Thyroid gland (tissue), 4 donors: ENCODE measurements at regions not wholly inside any gene's neighbourhood (a gene's known extent, or its start where the extent isn't known, plus 50 kb on each side); places are given as distances from the start of the nearest gene placed in this dataset.

Experiments used
- DNase-seq, 2 donors: peaks; one replicate each; pipeline ENCODE4 v3.0.0-alpha.2; 2019
- H3K27ac ChIP-seq, 3 donors: fragments of 200-600 bp; sonication (generic); 1 replicate in 2 of 3; 2 replicates in 1 of 3; pipeline ENCODE4 v1.5.1; 2016 to 2019; ENCODE audit warnings: mild to moderate bottlenecking in 1 of 3, moderate library complexity in 1 of 3
- H3K27me3 ChIP-seq: fragments of 200-600 bp; sonication (generic); one replicate; pipeline ENCODE4 v1.5.1; 2019
- H3K36me3 ChIP-seq, 2 donors: fragments of 200-600 bp; sonication (generic); one replicate each; pipeline ENCODE4 v1.5.1; 2016 to 2019
- H3K4me1 ChIP-seq, 2 donors: fragments of 200-600 bp; sonication (generic); one replicate each; pipeline ENCODE4 v1.5.1; 2017 to 2019
- H3K4me3 ChIP-seq, 3 donors: fragments of 200-600 bp; sonication (generic); replicated peaks in 1 of 3; 1 replicate in 2 of 3; 2 replicates in 1 of 3; pipeline ENCODE4 v1.5.1; 2016; ENCODE audit warnings: mild to moderate bottlenecking in 1 of 3
- H3K9me3 ChIP-seq: fragments of 200-600 bp; sonication (generic); one replicate; pipeline ENCODE4 v1.5.1; 2017
- POLR2A ChIP-seq, 2 donors: fragments of 450-650 bp; IDR thresholded peaks; one replicate each; pipeline ENCODE4 v1.6.1; 2017; ENCODE audit warnings: antibody characterized with exemption in 2 of 2, mild to moderate bottlenecking in 2 of 2, moderate library complexity in 1 of 2
- WGBS, 2 donors: methylation state at CpG; one replicate each; pipeline ENCODE4 v1.1.5; 2017; 5-methylcytosine and 5-hydroxymethylcytosine counted together
- intact Hi-C: fragments of 100-400 bp; cut with DNase I; formaldehyde crosslinking; loops from one replicate; pipeline ENCODE4 v1.15.1; 2023
- TF ChIP-seq, protein P1 (sequence below), 6 experiments: fragments of 200-600 bp in 3 of 6; fragments of 450-650 bp in 3 of 6; sonication (generic) in 3 of 6; IDR thresholded peaks; one replicate each; pipeline ENCODE4 v1.5.1; 2016 to 2019; ENCODE audit warnings: antibody characterized with exemption in 6 of 6, mild to moderate bottlenecking in 2 of 6, inconsistent platforms in 1 of 6, moderate library complexity in 1 of 6

DNA sequence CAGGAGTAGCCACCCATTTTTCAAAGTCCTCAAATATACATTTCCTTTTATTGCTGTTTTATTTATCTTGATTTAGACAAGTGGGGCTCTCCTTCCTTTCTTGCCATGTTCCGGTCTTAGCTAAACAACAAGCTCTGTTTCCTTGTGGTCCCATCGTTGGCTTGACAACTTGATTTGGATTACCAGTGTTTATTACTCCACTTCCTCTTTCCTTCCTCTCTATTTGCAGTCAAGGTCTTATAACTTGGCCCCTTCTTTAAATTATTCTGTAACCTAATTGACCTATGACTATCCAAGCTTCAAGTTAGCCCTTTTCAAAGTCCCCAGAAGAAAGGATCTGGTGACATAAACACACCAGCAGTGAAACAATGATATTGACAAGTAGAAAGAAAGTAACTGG lies 130.6 kb upstream of the STT3B start:
- Histone ChIP-seq H3K27me3 (no peaks in the 10 kb centered on the region), H3K9me3 (no peaks in the 10 kb centered on the region), H3K36me3 (no peaks in the 10 kb centered on the region), H3K4me1 (no peaks in the 10 kb centered on the region), H3K4me3 (no peak overlapping the region), H3K27ac (no peak overlapping the region)
- no peak for TF ChIP-seq POLR2A (IDR thresholded peaks at IDR 0.05)
- TF ChIP-seq, protein P1, sequence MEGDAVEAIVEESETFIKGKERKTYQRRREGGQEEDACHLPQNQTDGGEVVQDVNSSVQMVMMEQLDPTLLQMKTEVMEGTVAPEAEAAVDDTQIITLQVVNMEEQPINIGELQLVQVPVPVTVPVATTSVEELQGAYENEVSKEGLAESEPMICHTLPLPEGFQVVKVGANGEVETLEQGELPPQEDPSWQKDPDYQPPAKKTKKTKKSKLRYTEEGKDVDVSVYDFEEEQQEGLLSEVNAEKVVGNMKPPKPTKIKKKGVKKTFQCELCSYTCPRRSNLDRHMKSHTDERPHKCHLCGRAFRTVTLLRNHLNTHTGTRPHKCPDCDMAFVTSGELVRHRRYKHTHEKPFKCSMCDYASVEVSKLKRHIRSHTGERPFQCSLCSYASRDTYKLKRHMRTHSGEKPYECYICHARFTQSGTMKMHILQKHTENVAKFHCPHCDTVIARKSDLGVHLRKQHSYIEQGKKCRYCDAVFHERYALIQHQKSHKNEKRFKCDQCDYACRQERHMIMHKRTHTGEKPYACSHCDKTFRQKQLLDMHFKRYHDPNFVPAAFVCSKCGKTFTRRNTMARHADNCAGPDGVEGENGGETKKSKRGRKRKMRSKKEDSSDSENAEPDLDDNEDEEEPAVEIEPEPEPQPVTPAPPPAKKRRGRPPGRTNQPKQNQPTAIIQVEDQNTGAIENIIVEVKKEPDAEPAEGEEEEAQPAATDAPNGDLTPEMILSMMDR (IDR thresholded peaks at IDR 0.05), result no peak
- DNase-seq, result no peak
- intact Hi-C loops, result no loop called here
- WGBS, 2 donors, result 65 to 72% methylated on average over 2 of the region's 2 CpGs

DNA sequence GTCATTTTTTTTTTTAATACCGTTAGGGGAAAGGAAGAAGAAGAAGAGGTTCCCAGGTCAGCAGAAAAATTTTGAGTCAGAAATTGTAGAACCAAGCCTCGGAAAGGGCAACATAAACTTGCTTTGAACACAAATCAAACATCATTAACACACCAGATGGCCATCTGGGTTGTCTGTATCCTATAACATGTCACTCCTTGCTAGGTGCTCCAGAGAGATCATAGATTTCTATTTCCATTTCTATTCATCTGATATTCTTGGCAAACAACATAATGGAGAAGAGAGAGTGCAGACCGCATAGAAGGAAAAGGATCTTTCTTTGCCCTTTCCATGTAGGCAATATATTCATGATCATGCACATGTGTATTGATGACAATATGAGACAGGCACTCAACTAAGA lies 129.5 kb upstream of the STT3B start:
- H3K36me3 ChIP-seq, result no peaks in the 10 kb centered on the region
- DNase-seq, result no peak
- no peaks in the 10 kb centered on the region for H3K4me1 ChIP-seq
- TF ChIP-seq, protein P1 (IDR thresholded peaks at IDR 0.05), result no peak
- TF ChIP-seq POLR2A (IDR thresholded peaks at IDR 0.05), result no peak
- H3K9me3 ChIP-seq, result no peaks in the 10 kb centered on the region
- 86 to 88% methylated on average over 3 of the region's 3 CpGs for WGBS, 2 donors
- H3K27me3 ChIP-seq, result no peaks in the 10 kb centered on the region
- intact Hi-C loops, result no loop called here
- H3K4me3 ChIP-seq, result no peak overlapping the region
- no peak overlapping the region for H3K27ac ChIP-seq

GRCh38 chr3:31404871-31405270 lies 127.9 kb upstream of the STT3B start:
- TF ChIP-seq, protein P1 (IDR thresholded peaks at IDR 0.05), result no peak
- no peak for TF ChIP-seq POLR2A (IDR thresholded peaks at IDR 0.05)
- intact Hi-C loops, result no loop called here
- no peak for DNase-seq
- 91 to 94% methylated on average over 1 of the region's 1 CpG for WGBS, 2 donors
- no peak overlapping the region for H3K4me3 ChIP-seq
- no peaks in the 10 kb centered on the region for H3K36me3 ChIP-seq
- no peak overlapping the region for H3K27ac ChIP-seq
- H3K4me1 ChIP-seq, result no peaks in the 10 kb centered on the region
- no peaks in the 10 kb centered on the region for H3K27me3 ChIP-seq
- no peaks in the 10 kb centered on the region for H3K9me3 ChIP-seq

GRCh38 chr3:31405515-31405914 lies 127.2 kb upstream of the STT3B start:
- H3K27ac ChIP-seq, result no peak overlapping the region
- TF ChIP-seq, protein P1 (IDR thresholded peaks at IDR 0.05), result no peak
- no peak for TF ChIP-seq POLR2A (IDR thresholded peaks at IDR 0.05)

GRCh38 chr3:31406896-31407295 lies 125.8 kb upstream of the STT3B start:
- DNase-seq, result no peak
- Histone ChIP-seq H3K4me1 (no peaks in the 10 kb centered on the region), H3K27ac (no peak overlapping the region), H3K4me3 (no peak overlapping the region), H3K36me3 (no peaks in the 10 kb centered on the region), H3K9me3 (no peaks in the 10 kb centered on the region), H3K27me3 (no peaks in the 10 kb centered on the region)
- TF ChIP-seq, protein P1 (IDR thresholded peaks at IDR 0.05), result no peak
- TF ChIP-seq POLR2A (IDR thresholded peaks at IDR 0.05), result no peak
- WGBS, 2 donors, result 92 to 100% methylated on average over 1 of the region's 1 CpG
- intact Hi-C loops, result no loop called here

More at GRCh38 chr3:31405515-31405914, 127.2 kb upstream of the STT3B start:
- intact Hi-C loops, result no loop called here
- H3K4me1 ChIP-seq, result no peaks in the 10 kb centered on the region
- H3K27me3 ChIP-seq, result no peaks in the 10 kb centered on the region
- H3K9me3 ChIP-seq, result no peaks in the 10 kb centered on the region
- no peaks in the 10 kb centered on the region for H3K36me3 ChIP-seq
- no peak for DNase-seq
- H3K4me3 ChIP-seq, result no peak overlapping the region
- 31 to 38% methylated on average over 1 of the region's 1 CpG for WGBS, 2 donors
